Large intestine (tissue), 3 donors: ENCODE measurements at regions not wholly inside any gene's neighbourhood (a gene's known extent, or its start where the extent isn't known, plus 50 kb on each side); places are given as distances from the start of the nearest gene placed in this dataset.

Source experiments
- DNase-seq, 2 donors: peaks; one replicate each; pipeline versions ENCODE4 v3.0.0 to v3.0.0-alpha.2; 2013
- H3K27ac ChIP-seq: one replicate; pipeline ENCODE4 v1.5.1; 2013; ENCODE audit warnings: low read length
- H3K27me3 ChIP-seq: 2 replicates; pipeline ENCODE4 v1.6.1; 2013; ENCODE audit warnings: low read length; ENCODE audit not compliant: control insufficient read depth, insufficient read depth
- H3K36me3 ChIP-seq: 2 replicates; pipeline ENCODE4 v1.6.1; 2013; ENCODE audit warnings: low read length; ENCODE audit not compliant: control insufficient read depth, insufficient read depth
- H3K4me1 ChIP-seq: one replicate; pipeline ENCODE4 v1.6.1; 2013; ENCODE audit warnings: low read length; ENCODE audit not compliant: control insufficient read depth, insufficient read depth
- H3K4me3 ChIP-seq: one replicate; pipeline ENCODE4 v1.5.1; 2013; ENCODE audit warnings: low read length
- H3K9me3 ChIP-seq: one replicate; pipeline ENCODE4 v1.6.1; 2013; ENCODE audit warnings: mild to moderate bottlenecking, low read depth, low read length, moderate library complexity; ENCODE audit not compliant: control insufficient read depth
- WGBS: methylation state at CpG from one replicate; pipeline ENCODE4 v1.1.5; 2013; ENCODE audit warnings: low lambda C conversion rate; ENCODE audit not compliant: insufficient coverage; 5-methylcytosine and 5-hydroxymethylcytosine counted together

GRCh38 chr22:49649166-49650068 is 178.3 kb downstream of the BRD1 start:
- WGBS: no CpG with 5 or more reads among the region's 29 CpGs
- H3K36me3 ChIP-seq: no peaks in the 10 kb centered on the region

GRCh38 chr22:49648053-49648452 is 179.6 kb downstream of the BRD1 start:
- Histone ChIP-seq H3K36me3 (no peaks in the 10 kb centered on the region), H3K27me3 (peaks cover 16% of the 10 kb centered on the region), H3K4me3 (no peak overlapping the region), H3K9me3 (no peaks in the 10 kb centered on the region), H3K27ac (no peak overlapping the region), H3K4me1 (no peaks in the 10 kb centered on the region)
- 100% methylated on average over 2 of the region's 16 CpGs for WGBS
- DNase-seq: no peak

More at GRCh38 chr22:49649166-49650068, 178.3 kb downstream of the BRD1 start:
- Histone ChIP-seq H3K27me3 (peaks cover 16% of the 10 kb centered on the region), H3K9me3 (no peaks in the 10 kb centered on the region), H3K27ac (no peak overlapping the region), H3K4me1 (no peaks in the 10 kb centered on the region), H3K4me3 (no peak overlapping the region)
- no peak for DNase-seq

GRCh38 chr22:49647627-49648026 is 180.0 kb downstream of the BRD1 start:
- DNase-seq: no peak
- WGBS: no CpG with 5 or more reads among the region's 3 CpGs
- Histone ChIP-seq H3K4me1 (no peaks in the 10 kb centered on the region), H3K4me3 (no peak overlapping the region), H3K27ac (no peak overlapping the region), H3K36me3 (no peaks in the 10 kb centered on the region), H3K9me3 (no peaks in the 10 kb centered on the region), H3K27me3 (peaks cover 16% of the 10 kb centered on the region)

DNA sequence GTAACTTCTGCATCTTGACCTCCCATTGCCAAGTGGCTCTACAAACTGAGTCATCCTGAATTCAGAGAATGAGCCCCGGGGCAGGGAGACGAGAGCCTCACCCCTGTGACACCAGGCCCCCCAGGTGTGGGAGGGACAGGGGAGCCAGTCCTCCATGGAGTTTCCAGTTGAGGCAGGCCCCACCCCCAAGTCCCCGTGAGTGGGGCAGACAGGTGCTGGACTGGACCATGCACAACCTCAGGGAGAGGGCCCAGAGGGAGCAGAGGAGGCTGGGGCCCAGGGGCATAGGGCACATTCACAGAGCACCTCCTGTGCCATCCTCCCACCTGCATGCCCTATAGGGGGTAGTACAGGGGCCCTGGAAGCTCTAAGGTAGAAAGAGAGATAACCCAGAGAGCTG is 180.8 kb downstream of the BRD1 start:
- Histone ChIP-seq H3K4me1 (no peaks in the 10 kb centered on the region), H3K36me3 (no peaks in the 10 kb centered on the region), H3K27me3 (peaks cover 16% of the 10 kb centered on the region), H3K27ac (no peak overlapping the region), H3K4me3 (no peak overlapping the region), H3K9me3 (no peaks in the 10 kb centered on the region)
- WGBS: no CpG with 5 or more reads among the region's 3 CpGs
- no peak for DNase-seq

GRCh38 chr22:49645791-49646550 is 181.7 kb downstream of the BRD1 start:
- DNase-seq: no peak
- H3K4me3 ChIP-seq: no peak overlapping the region
- no peaks in the 10 kb centered on the region for H3K4me1 ChIP-seq
- H3K9me3 ChIP-seq: no peaks in the 10 kb centered on the region
- peaks cover 16% of the 10 kb centered on the region for H3K27me3 ChIP-seq
- no peak overlapping the region for H3K27ac ChIP-seq
- no CpG with 5 or more reads among the region's 13 CpGs for WGBS
- H3K36me3 ChIP-seq: no peaks in the 10 kb centered on the region

- Histone ChIP-seq H3K4me3 (no peak overlapping the region), H3K27ac (no peak overlapping the region), H3K4me1 (no peaks in the 10 kb centered on the region), H3K27me3 (peaks cover 11% of the 10 kb centered on the region), H3K36me3 (no peaks in the 10 kb centered on the region), H3K9me3 (no peaks in the 10 kb centered on the region)
- no peak for DNase-seq
- 100% methylated on average over 1 of the region's 3 CpGs for WGBS
These were observed 182.4 kb downstream of the BRD1 start for GRCh38 chr22:49645257-49645656.

DNA sequence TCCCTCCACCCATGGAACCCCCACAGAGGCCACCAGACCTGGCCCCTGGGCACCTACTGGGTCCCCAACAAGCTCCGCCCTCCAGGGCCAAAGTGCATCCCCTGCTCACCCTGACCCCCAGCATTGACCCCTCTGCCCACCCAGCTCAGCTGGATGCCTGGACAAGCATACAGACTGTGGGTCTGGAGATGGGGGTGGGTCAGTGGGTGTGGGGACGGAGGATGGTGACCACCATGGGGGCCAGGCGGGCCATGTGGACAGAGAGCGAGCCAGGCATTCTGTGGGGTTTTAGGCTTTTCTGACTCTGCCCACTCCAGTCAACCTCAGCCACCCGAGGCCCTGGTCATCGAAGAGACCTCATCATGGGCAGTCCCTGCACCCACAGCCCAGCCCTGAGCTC is 183.7 kb downstream of the BRD1 start:
- H3K9me3 ChIP-seq: no peaks in the 10 kb centered on the region
- no CpG with 5 or more reads among the region's 6 CpGs for WGBS
- no peaks in the 10 kb centered on the region for H3K36me3 ChIP-seq
- H3K4me3 ChIP-seq: no peak overlapping the region
- H3K4me1 ChIP-seq: no peaks in the 10 kb centered on the region
- DNase-seq: no peak
- no peak overlapping the region for H3K27ac ChIP-seq
- no peaks in the 10 kb centered on the region for H3K27me3 ChIP-seq

DNA sequence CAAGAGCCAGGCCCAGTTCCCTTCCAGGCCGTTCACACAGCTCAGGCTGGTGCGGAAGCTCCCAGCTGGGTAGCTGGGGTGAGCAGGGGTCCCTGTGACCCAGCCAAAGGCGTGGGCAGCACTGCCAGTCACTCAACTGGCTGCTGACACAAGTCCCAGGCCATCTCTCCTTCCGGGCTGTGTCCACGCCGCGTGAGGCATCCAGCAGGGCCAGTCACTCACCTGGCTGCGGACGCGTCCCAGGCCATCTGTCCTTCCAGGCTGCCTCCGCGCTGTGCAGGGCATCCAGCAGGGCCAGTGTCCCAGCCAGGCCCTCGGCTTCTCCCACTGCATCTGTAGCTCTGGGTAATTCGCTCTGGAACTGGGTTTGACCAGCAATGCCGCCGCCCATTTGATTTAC is 184.2 kb downstream of the BRD1 start:
- H3K27ac ChIP-seq: no peak overlapping the region
- H3K4me1 ChIP-seq: no peaks in the 10 kb centered on the region
- no peaks in the 10 kb centered on the region for H3K36me3 ChIP-seq
- no CpG with 5 or more reads among the region's 16 CpGs for WGBS
- no peaks in the 10 kb centered on the region for H3K9me3 ChIP-seq
- DNase-seq: no peak
- H3K4me3 ChIP-seq: no peak overlapping the region
- H3K27me3 ChIP-seq: no peaks in the 10 kb centered on the region

DNA sequence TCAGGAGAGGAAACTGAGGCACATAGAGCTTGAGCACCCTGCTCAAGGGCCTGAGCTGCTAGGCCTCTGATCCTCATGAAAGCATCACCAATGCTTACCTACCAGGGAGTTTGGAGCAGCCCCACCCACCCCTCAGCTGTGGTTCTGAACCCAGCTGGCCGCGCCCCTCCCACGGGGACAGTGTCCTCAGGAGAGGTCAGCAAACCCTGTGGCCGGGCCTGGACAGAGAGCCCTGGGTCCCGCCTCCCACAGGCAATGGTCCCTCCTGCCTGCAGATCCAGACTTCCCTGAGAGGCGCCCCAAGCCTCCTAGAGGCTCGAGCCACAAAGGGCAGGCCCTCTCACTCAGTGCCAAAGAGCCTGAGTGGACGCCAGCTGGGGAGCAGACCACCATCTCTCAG is 184.9 kb downstream of the BRD1 start:
- H3K27me3 ChIP-seq: no peaks in the 10 kb centered on the region
- no peak overlapping the region for H3K4me3 ChIP-seq
- WGBS: no CpG with 5 or more reads among the region's 8 CpGs
- no peak overlapping the region for H3K27ac ChIP-seq
- no peaks in the 10 kb centered on the region for H3K36me3 ChIP-seq
- no peaks in the 10 kb centered on the region for H3K9me3 ChIP-seq
- no peak for DNase-seq
- H3K4me1 ChIP-seq: no peaks in the 10 kb centered on the region

DNA sequence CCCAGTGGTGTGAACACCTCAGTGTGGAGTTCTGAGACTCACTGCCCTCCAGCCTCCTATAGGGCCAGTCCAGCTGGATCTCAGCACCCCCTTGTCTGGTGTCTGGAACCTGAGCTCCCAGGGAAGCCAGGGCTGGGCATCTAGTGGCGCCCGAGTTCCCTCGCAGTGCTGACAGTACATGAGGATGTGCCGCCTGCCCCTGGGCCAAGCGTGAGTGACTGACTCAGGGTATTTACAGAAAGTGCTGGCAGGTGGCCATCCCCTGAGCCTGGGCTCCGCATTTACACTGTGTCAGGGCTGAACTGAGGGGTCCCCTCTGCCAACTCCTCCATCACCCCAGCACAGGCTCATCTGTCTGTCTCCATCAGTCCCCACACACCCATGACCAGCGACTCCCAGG is 185.3 kb downstream of the BRD1 start:
- Histone ChIP-seq H3K4me1 (no peaks in the 10 kb centered on the region), H3K27me3 (no peaks in the 10 kb centered on the region), H3K36me3 (no peaks in the 10 kb centered on the region), H3K4me3 (no peak overlapping the region), H3K27ac (no peak overlapping the region), H3K9me3 (no peaks in the 10 kb centered on the region)
- DNase-seq: no peak
- no CpG with 5 or more reads among the region's 7 CpGs for WGBS
